ENCODE measurements at regions not wholly inside any gene's neighbourhood (a gene's known extent, or its start where the extent isn't known, plus 50 kb on each side); places are given as distances from the start of the nearest gene placed in this dataset.

DNA sequence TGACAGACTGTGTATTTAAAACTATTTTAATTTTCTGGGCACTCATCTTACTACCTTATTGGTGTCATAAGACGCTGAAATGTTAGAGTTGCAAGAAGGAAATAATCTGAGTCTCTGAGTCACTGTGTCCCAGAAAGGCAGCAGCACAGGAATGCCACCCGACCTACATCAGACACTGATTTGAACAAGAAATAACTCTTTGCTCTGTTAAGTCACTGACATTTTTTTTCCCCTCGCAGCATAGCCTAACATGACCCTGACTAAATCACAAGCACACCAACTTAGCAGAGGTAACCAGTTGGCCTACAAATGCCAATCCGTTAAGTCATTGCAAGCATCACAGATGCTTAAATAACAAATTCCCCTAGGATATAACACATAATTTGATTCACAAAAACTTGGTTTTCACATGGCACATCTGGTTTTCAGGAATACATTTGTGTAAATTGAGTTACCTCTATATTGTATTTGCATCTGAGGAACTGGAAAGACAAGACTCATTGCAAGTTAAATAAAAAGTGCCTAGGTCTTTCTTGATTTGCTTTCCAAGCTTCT lies 349.1 kb downstream of the SEC16B start:
- H3K36me3 ChIP-seq (ENCODE audit: control insufficient read depth in 4 of 4, insufficient read depth in 3 of 4, low read depth in 1 of 4, low read length in 3 of 4) = no peaks in the 10 kb centered on the region
- 85% methylated on average over 4 of the region's 4 CpGs for WGBS
- no peaks in the 10 kb centered on the region for H3K9me3 ChIP-seq (ENCODE audit: control insufficient read depth in 4 of 4, low read length in 3 of 4)
- TF ChIP-seq TAF1 (conservative IDR thresholded peaks at IDR 0.05) (no peak), NR2F2 (IDR thresholded peaks at IDR 0.05) (no peak), HNF4G (IDR thresholded peaks at IDR 0.05) (no peak), FOXA1 (IDR thresholded peaks at IDR 0.05) (no peak), GABPA (IDR thresholded peaks at IDR 0.05 in 1 of 2, conservative IDR thresholded peaks at IDR 0.05 in 1 of 2) (no peak), FOXA2 (IDR thresholded peaks at IDR 0.05) (no peak), RAD21 (IDR thresholded peaks at IDR 0.05) (no peak), YY1 (IDR thresholded peaks at IDR 0.05) (no peak), JUND (IDR thresholded peaks at IDR 0.05) (no peak), EGR1 (IDR thresholded peaks at IDR 0.05; ENCODE audit: low read depth in 2 of 2) (no peak), SP1 (IDR thresholded peaks at IDR 0.05) (no peak), RXRA (IDR thresholded peaks at IDR 0.05) (no peak)
- TF ChIP-seq, protein P1, sequence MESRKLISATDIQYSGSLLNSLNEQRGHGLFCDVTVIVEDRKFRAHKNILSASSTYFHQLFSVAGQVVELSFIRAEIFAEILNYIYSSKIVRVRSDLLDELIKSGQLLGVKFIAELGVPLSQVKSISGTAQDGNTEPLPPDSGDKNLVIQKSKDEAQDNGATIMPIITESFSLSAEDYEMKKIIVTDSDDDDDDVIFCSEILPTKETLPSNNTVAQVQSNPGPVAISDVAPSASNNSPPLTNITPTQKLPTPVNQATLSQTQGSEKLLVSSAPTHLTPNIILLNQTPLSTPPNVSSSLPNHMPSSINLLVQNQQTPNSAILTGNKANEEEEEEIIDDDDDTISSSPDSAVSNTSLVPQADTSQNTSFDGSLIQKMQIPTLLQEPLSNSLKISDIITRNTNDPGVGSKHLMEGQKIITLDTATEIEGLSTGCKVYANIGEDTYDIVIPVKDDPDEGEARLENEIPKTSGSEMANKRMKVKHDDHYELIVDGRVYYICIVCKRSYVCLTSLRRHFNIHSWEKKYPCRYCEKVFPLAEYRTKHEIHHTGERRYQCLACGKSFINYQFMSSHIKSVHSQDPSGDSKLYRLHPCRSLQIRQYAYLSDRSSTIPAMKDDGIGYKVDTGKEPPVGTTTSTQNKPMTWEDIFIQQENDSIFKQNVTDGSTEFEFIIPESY (IDR thresholded peaks at IDR 0.05) = no peak
- TF ChIP-seq, protein P2, sequence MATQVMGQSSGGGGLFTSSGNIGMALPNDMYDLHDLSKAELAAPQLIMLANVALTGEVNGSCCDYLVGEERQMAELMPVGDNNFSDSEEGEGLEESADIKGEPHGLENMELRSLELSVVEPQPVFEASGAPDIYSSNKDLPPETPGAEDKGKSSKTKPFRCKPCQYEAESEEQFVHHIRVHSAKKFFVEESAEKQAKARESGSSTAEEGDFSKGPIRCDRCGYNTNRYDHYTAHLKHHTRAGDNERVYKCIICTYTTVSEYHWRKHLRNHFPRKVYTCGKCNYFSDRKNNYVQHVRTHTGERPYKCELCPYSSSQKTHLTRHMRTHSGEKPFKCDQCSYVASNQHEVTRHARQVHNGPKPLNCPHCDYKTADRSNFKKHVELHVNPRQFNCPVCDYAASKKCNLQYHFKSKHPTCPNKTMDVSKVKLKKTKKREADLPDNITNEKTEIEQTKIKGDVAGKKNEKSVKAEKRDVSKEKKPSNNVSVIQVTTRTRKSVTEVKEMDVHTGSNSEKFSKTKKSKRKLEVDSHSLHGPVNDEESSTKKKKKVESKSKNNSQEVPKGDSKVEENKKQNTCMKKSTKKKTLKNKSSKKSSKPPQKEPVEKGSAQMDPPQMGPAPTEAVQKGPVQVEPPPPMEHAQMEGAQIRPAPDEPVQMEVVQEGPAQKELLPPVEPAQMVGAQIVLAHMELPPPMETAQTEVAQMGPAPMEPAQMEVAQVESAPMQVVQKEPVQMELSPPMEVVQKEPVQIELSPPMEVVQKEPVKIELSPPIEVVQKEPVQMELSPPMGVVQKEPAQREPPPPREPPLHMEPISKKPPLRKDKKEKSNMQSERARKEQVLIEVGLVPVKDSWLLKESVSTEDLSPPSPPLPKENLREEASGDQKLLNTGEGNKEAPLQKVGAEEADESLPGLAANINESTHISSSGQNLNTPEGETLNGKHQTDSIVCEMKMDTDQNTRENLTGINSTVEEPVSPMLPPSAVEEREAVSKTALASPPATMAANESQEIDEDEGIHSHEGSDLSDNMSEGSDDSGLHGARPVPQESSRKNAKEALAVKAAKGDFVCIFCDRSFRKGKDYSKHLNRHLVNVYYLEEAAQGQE (IDR thresholded peaks at IDR 0.05) = no peak
- TF ChIP-seq, protein P3, sequence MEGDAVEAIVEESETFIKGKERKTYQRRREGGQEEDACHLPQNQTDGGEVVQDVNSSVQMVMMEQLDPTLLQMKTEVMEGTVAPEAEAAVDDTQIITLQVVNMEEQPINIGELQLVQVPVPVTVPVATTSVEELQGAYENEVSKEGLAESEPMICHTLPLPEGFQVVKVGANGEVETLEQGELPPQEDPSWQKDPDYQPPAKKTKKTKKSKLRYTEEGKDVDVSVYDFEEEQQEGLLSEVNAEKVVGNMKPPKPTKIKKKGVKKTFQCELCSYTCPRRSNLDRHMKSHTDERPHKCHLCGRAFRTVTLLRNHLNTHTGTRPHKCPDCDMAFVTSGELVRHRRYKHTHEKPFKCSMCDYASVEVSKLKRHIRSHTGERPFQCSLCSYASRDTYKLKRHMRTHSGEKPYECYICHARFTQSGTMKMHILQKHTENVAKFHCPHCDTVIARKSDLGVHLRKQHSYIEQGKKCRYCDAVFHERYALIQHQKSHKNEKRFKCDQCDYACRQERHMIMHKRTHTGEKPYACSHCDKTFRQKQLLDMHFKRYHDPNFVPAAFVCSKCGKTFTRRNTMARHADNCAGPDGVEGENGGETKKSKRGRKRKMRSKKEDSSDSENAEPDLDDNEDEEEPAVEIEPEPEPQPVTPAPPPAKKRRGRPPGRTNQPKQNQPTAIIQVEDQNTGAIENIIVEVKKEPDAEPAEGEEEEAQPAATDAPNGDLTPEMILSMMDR (IDR thresholded peaks at IDR 0.05; ENCODE audit: low read depth, low read length, missing input control) = no peak
- TF ChIP-seq, protein P4, sequence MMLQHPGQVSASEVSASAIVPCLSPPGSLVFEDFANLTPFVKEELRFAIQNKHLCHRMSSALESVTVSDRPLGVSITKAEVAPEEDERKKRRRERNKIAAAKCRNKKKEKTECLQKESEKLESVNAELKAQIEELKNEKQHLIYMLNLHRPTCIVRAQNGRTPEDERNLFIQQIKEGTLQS (IDR thresholded peaks at IDR 0.05) = no peak
- no peaks in the 10 kb centered on the region for H3K27me3 ChIP-seq (ENCODE audit: control insufficient read depth in 4 of 4, insufficient read depth in 4 of 4, low read length in 3 of 4)
- H3K9ac ChIP-seq (ENCODE audit: low read depth in 1 of 2, low read length in 2 of 2) = no peak overlapping the region
- no peak overlapping the region for H3K4me3 ChIP-seq (ENCODE audit: low read depth in 1 of 3, low read length in 3 of 3)
- no peak overlapping the region for H3K27ac ChIP-seq (ENCODE audit: low read depth in 1 of 2, low read length in 2 of 2)
- no peak for DNase-seq (ENCODE audit: low spot score)
- H3K4me1 ChIP-seq (ENCODE audit: control insufficient read depth in 4 of 4, insufficient read depth in 4 of 4, low read length in 3 of 4) = no peaks in the 10 kb centered on the region

DNA sequence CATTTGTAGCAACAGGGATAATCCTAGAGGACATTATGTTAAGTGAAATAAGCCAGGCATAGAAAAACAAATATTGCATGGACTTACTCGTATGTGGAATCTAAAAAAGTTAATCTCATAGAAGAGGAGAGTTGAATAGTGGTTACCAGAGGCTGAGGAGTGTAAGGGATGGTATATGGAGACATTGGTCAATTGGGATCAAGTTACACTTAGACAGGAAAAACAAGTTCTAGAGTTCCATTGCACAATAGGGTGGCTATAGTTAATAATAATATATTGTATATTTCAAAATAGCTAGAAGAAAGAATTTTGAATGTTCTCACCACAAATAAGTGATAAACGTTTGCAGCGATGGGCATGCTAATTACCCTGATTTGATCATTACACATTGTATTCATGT lies 354.6 kb downstream of the SEC16B start:
- H3K9ac ChIP-seq (ENCODE audit: low read depth in 1 of 2, low read length in 2 of 2) = no peak overlapping the region
- no peaks in the 10 kb centered on the region for H3K36me3 ChIP-seq (ENCODE audit: control insufficient read depth in 4 of 4, insufficient read depth in 3 of 4, low read depth in 1 of 4, low read length in 3 of 4)
- H3K27ac ChIP-seq (ENCODE audit: low read depth in 1 of 2, low read length in 2 of 2) = no peak overlapping the region
- H3K27me3 ChIP-seq (ENCODE audit: control insufficient read depth in 4 of 4, insufficient read depth in 4 of 4, low read length in 3 of 4) = no peaks in the 10 kb centered on the region
- no peaks in the 10 kb centered on the region for H3K4me1 ChIP-seq (ENCODE audit: control insufficient read depth in 4 of 4, insufficient read depth in 4 of 4, low read length in 3 of 4)
- DNase-seq (ENCODE audit: low spot score) = no peak
- WGBS = 92% methylated on average over 3 of the region's 3 CpGs
- no peaks in the 10 kb centered on the region for H3K9me3 ChIP-seq (ENCODE audit: control insufficient read depth in 4 of 4, low read length in 3 of 4)
- H3K4me3 ChIP-seq (ENCODE audit: low read depth in 1 of 3, low read length in 3 of 3) = no peak overlapping the region
- TF ChIP-seq, protein P5, sequence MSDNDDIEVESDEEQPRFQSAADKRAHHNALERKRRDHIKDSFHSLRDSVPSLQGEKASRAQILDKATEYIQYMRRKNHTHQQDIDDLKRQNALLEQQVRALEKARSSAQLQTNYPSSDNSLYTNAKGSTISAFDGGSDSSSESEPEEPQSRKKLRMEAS (IDR thresholded peaks at IDR 0.05) = no peak
- TF ChIP-seq EGR1 (IDR thresholded peaks at IDR 0.05; ENCODE audit: low read depth in 2 of 2) (no peak), RXRA (IDR thresholded peaks at IDR 0.05) (no peak), HNF4G (IDR thresholded peaks at IDR 0.05) (no peak), FOXA1 (IDR thresholded peaks at IDR 0.05) (no peak), NR2F2 (IDR thresholded peaks at IDR 0.05) (no peak), JUND (IDR thresholded peaks at IDR 0.05) (no peak), GABPA (IDR thresholded peaks at IDR 0.05 in 1 of 2, conservative IDR thresholded peaks at IDR 0.05 in 1 of 2) (no peak)
- TF ChIP-seq, protein P1 (IDR thresholded peaks at IDR 0.05) = no peak
- TF ChIP-seq, protein P3 (IDR thresholded peaks at IDR 0.05; ENCODE audit: low read depth, low read length, missing input control) = no peak
